ENCODE measurements at regions not wholly inside any gene's neighbourhood (a gene's known extent, or its start where the extent isn't known, plus 50 kb on each side); places are given as distances from the start of the nearest gene placed in this dataset.
"Not testable (repeated sequence)": the region's sequence is repeated elsewhere in the genome, so short reads cannot be mapped to it uniquely, and the experiment has no call there.

GRCh38 chr1:98298319-98298718, 363.2 kb upstream of the SNX7 start:
- no peak for DNase-seq (ENCODE audit: extremely low read depth, low read depth)

DNA sequence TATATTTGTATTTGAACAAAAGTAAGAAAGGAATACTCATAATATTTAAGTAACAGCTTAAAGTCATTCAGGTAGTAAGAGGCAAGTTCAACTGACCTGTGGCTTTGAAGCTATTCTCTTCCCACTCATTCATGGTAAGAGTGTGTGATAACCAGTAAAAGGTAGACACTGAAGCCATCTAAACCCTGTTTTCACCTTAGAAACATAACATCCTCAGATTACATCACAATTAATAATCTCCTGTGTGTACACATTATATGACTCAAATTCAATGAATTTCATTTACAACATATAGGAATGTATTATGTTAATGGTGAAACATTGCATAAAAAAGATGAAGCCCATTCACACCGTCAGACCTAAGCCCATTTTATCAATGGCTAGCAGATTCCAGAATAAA, 364.8 kb upstream of the SNX7 start:
- no peak for DNase-seq (ENCODE audit: extremely low read depth, low read depth)

DNA sequence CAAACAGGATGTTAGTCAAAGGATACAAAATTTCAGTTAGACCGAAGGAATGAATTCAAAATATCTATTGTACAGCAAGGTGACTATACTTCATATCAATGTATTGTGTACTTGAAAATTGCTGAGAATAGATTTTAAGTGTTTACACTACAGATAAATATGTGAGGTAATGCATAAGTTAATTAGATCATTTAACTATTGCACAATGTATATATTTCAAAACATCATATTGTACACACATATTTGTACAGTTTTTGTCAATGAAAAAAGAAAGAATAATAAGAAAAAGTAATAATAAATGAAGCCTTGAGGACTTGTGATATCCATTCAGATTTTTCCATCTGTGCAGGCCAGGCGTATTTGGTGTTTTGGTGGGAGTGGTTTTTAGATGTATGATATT, 367.4 kb upstream of the SNX7 start:
- DNase-seq (ENCODE audit: extremely low read depth, low read depth), result no peak

GRCh38 chr1:98292994-98293393, 368.5 kb upstream of the SNX7 start:
- DNase-seq (ENCODE audit: extremely low read depth, low read depth), result no peak

- DNase-seq (ENCODE audit: extremely low read depth, low read depth), result no peak
Measured at GRCh38 chr1:98289311-98289710, 368.5 kb upstream of the DPYD start.

DNA sequence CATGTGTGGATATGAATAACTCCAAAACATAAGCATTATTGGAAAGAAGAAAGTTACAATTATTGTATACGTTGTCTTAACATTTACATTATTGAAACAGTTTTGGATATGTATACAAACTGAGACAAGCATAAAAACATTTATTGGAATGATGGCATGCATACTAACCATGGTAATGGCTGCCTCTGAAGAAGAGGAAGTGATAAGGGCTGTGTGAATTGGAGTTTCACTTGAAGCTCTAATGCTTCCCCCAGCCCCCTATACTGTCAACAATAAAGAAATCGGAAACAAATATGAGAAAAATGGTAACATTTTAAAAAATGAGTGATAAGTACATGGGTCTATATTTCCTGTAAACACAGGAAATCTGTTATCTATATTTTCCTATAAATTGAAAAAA, 367.7 kb upstream of the DPYD start:
- no peak for DNase-seq (ENCODE audit: extremely low read depth, low read depth)

DNA sequence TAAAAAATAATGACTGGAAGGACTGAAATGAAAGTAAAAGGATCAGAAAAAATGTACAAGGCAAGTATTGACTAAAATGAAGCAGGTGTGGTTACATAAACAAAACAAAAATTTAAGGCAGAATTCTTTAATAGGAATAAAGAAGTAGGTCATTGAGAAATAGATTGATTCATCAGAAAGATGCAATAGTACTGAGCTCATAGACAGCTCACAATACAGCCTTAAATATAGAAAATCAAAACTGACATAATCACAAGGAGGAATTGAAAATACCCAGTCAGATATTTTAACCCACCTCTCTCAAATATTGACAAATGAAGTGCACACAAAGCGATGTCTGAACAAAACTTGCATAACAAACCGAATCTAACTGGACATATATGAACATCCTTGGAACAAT, 366.8 kb upstream of the DPYD start:
- no peak for DNase-seq (ENCODE audit: extremely low read depth, low read depth)

DNA sequence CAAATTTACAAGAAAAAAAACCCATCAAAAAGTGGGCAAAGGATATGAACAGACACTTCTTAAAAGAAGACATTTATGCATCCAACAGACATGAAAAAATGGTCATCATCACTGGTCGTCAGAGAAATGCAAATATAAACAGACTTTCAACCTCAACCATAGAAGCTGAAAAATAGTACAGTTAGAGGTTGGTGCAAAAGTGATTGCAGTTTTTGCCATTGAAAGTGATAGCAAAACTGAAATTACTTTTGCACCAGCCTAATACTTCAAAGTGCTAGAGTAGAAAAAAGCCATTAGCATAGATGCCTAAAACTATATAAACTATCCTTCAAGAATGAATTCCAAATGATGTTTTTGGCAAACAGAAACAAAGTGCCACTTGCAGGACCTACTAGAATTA, 365.8 kb upstream of the DPYD start:
- no peak for DNase-seq (ENCODE audit: extremely low read depth, low read depth)

GRCh38 chr1:98285286-98285685, 364.5 kb upstream of the DPYD start:
- not testable (repeated sequence) for DNase-seq (ENCODE audit: extremely low read depth, low read depth)

- DNase-seq (ENCODE audit: extremely low read depth, low read depth), result no peak
Measured at GRCh38 chr1:98280049-98280448, 359.2 kb upstream of the DPYD start.

GRCh38 chr1:98278055-98278454, 357.2 kb upstream of the DPYD start:
- DNase-seq (ENCODE audit: extremely low read depth, low read depth), result no peak

GRCh38 chr1:98277118-98277517, 356.3 kb upstream of the DPYD start:
- DNase-seq (ENCODE audit: extremely low read depth, low read depth), result no peak

GRCh38 chr1:98276514-98276913, 355.7 kb upstream of the DPYD start:
- no peak for DNase-seq (ENCODE audit: extremely low read depth, low read depth)

DNA sequence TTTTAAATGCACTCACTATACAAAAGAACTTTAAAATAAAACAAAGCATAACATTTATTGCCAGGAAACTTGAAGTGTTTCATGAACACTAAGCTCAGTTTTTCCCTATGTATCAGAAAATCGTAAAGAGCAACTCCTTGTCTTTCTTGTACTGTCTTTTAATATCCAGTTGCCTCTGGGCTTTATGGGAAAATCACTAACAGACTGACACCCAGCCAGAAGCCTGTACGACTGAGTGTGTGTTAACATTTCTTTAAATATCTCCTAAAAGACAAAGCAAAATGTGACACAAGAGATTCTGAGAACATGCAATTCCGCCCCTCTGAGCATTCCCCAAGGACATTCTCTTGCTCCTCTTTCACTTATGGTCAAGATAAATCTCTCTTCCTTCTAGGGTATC, 347.5 kb upstream of the DPYD start:
- no peak for DNase-seq (ENCODE audit: extremely low read depth, low read depth)

DNA sequence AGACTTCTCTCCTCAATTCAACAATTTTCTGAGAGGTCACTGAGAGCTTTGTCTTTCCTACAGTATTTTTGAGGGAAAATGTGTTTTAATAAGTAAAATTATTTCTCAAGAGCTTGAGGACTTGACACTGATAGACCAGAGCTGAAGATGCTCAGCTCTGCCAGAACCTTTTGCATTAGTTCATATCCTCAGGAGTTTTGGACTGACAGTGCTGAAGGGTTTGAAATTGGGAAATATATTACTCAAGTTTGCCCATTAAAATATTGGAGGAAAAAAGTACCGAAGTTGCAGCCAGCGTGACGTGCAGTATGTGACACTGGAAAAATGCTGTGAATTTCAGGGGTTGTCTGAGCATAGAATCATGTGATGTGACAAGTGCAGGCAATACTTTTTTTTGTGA, 346.6 kb upstream of the DPYD start:
- DNase-seq (ENCODE audit: extremely low read depth, low read depth), result no peak

- no peak for DNase-seq (ENCODE audit: extremely low read depth, low read depth)
Measured at GRCh38 chr1:98264727-98265126, 343.9 kb upstream of the DPYD start.

DNA sequence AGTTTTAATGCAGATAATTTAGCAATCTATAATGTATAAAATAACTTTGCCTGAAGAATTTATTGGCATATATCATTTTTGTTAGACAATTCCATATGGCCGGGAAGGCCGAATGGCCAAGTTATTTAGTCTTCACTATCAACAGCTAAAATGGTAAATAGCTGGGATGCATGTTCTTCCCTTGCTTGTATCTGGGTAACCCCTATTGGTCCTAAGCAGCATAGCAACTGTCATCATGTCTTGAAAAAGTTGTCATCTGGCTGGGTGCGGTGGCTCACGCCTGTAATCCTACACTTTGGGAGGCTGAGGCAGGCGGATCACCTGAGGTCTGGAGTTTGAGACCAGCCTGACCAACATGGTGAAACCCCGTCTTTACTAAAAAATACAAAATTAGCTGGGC, 340.0 kb upstream of the DPYD start:
- DNase-seq (ENCODE audit: extremely low read depth, low read depth), result no peak

DNA sequence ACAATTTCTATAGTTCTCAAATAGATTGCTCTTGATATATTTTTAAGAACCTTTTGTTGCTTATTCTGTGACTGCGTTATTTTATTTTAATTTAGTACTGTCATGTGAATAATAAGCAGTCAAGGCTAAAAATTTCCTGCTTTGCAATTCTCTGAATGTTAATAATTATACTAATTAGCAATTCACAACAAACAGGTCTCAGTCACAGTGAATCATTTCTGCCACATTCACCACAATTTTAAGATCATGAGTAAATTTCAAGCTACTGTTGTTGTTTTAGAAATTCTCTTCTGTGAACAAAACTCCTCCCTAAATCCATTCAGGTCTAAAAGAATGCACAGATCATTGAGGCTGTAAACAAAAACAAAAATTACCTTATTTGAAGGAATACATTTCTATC, 339.6 kb upstream of the DPYD start:
- DNase-seq (ENCODE audit: extremely low read depth, low read depth), result no peak

GRCh38 chr1:98256700-98257099, 335.9 kb upstream of the DPYD start:
- DNase-seq (ENCODE audit: extremely low read depth, low read depth), result no peak

GRCh38 chr1:98253145-98253544, 332.3 kb upstream of the DPYD start:
- DNase-seq (ENCODE audit: extremely low read depth, low read depth), result no peak

DNA sequence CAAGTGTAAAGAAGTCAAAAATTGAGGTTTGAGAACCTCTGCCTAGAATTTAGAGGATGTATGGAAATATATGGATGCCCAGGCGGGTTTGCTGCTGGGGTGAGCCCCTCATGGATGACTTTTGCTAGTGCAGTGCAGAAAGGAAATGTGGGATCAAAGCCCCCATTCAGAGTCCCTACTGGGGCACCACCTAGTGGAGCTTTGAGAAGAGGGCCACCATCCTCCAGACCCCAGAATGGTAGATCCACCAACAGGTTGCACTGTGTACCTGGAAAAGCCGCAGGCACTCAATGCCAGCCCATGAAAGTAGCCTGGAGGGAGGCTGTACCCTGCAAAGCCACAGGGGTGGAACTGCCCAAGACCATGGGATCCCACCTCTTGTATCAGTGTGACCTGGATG, 330.7 kb upstream of the DPYD start:
- DNase-seq (ENCODE audit: extremely low read depth, low read depth), result no peak

DNA sequence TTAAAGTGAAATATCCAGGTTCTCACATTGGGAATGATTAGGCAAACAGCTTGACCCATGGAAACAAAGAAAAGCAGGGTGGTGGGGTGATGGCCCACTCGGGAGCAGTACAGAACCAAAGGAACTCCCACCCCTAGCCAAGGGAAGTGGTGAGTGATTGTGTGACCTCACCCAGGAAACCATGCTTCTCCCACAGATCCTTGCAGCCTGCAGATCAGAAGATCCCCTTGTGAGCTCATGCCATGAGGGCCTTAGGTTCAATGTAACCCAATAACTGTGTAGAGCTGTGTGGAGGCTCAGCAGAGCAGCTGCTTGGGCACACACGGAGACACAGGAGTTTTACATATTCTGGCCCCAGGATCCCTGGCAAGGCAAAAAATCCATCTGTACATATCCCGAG, 311.8 kb upstream of the DPYD start:
- no peak for DNase-seq (ENCODE audit: extremely low read depth, low read depth)

DNA sequence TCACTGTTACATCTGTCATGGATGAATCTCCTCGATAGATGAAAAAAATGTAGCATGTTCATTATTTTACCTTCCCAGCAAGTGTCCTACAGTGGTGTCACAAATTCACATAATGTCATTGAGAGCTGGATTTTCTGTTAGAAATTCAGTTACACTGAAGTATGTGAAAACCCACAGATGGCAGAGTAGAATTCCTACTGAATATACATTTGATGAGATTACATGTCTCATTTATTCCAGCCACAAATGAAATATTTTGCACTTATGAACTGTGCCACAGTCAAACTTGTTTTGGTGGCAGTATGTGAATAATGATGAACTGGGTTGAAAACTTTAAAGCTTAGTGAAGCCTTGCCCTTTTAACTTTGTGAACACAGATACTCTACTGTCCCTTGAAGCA, 301.9 kb upstream of the DPYD start:
- DNase-seq (ENCODE audit: extremely low read depth, low read depth), result no peak

DNA sequence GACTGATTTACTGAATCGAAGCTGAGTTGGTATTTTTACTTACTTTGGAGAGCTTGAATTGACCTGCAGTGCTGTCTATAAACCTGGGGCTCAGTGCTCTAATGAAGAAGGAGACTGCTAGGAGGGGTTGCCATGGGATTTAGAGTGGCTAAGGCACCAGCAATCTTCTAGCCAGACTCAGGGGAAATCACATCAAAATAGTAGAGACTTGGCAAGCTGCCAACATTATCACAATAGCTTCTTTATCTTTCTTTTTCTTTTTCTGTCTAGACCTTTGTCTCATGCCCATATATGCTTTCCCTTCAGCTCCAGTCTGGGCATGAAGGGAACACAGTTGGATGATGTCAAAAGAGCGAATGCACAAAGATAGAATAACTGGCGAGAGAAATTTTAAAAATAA, 301.1 kb upstream of the DPYD start:
- DNase-seq (ENCODE audit: extremely low read depth, low read depth), result no peak
